Ovary (tissue), 7 donors: ENCODE measurements at regions not wholly inside any gene's neighbourhood (a gene's known extent, or its start where the extent isn't known, plus 50 kb on each side); places are given as distances from the start of the nearest gene placed in this dataset.

Experiments
- DNase-seq, 5 donors: peaks; one replicate each; pipeline ENCODE4 v3.0.0-alpha.2; 2019 to 2020
- H3K27ac ChIP-seq, 2 donors: fragments of 200-600 bp; one replicate each; pipeline versions ENCODE4 v1.5.1 to v1.8.0; 2019 to 2022
- H3K27me3 ChIP-seq: fragments of 200-600 bp; one replicate; pipeline ENCODE4 v1.8.0; 2022
- H3K36me3 ChIP-seq: fragments of 200-600 bp; sonication (generic); one replicate; pipeline ENCODE4 v1.5.1; 2019
- H3K4me1 ChIP-seq: one replicate; pipeline ENCODE4 v1.8.1; 2013; ENCODE audit warnings: mild to moderate bottlenecking, moderate library complexity; ENCODE audit not compliant: insufficient read depth
- H3K4me3 ChIP-seq: fragments of 200-600 bp; sonication (generic); one replicate; pipeline ENCODE4 v1.5.1; 2017
- H3K9me3 ChIP-seq, 2 donors: fragments of 200-600 bp in 1 of 2; sonication (generic) in 1 of 2; one replicate each; pipeline versions ENCODE4 v1.5.1 to v1.8.1; 2013 to 2019; ENCODE audit warnings: mild to moderate bottlenecking in 1 of 2, moderate library complexity in 1 of 2
- CTCF ChIP-seq, 3 donors: fragments of 450-650 bp in 2 of 3; fragments of 200-600 bp in 1 of 3; IDR thresholded peaks; one replicate each; pipeline versions ENCODE4 v1.5.1 to v1.8.0; 2016 to 2022; ENCODE audit warnings: antibody characterized with exemption in 3 of 3, mild to moderate bottlenecking in 1 of 3
- EP300 ChIP-seq: sonication (generic); formaldehyde crosslinking; IDR thresholded peaks from one replicate; pipeline ENCODE4 v1.6.1; 2017; ENCODE audit warnings: antibody characterized with exemption
- POLR2A ChIP-seq: fragments of 450-650 bp; IDR thresholded peaks from one replicate; pipeline ENCODE4 v1.6.1; 2017; ENCODE audit warnings: antibody characterized with exemption, mild to moderate bottlenecking, moderate library complexity
- WGBS, 3 donors: extraction: QIAGEN DNeasy Blood & Tissue Kit in 1 of 3; methylation state at CpG; one replicate each; pipeline versions ENCODE4 v1.1.5 to v1.1.7; 2013 to 2017; 5-methylcytosine and 5-hydroxymethylcytosine counted together
- intact Hi-C, 4 donors: fragments of 100-400 bp; cut with DNase I; formaldehyde crosslinking; loops; one replicate each; pipeline versions ENCODE4 v1.11.0 to v1.15.1; 2022 to 2023
- donor health status: DM: no; HTN: no; CAD: no; lungs with moderate emphysema.
- donor health status: DM: no; HTN: no; CAD: no.
- donor health status: Bipolar disorder and iron deficiency.
- donor health status: DM: no; HTN: no; CAD: no.
- donor health status: DM: yes; HTN: yes; CAD: no.

- H3K4me1 ChIP-seq = no peaks in the 10 kb centered on the region
- no peak for DNase-seq
- no peak overlapping the region for H3K4me3 ChIP-seq
- WGBS, 3 donors = 63 to 95% (median 71%) methylated on average over 4 of the region's 4 CpGs
- no peak overlapping the region for H3K27ac ChIP-seq
- no peaks in the 10 kb centered on the region for H3K27me3 ChIP-seq
- no peaks in the 10 kb centered on the region for H3K36me3 ChIP-seq
- no peak for TF ChIP-seq EP300
- no peak for TF ChIP-seq CTCF (IDR thresholded peaks at IDR 0.05)
- H3K9me3 ChIP-seq = no peaks in the 10 kb centered on the region
- intact Hi-C loops = no loop called here
Observed at GRCh38 chr4:171169396-171169795, 643.8 kb upstream of the GALNTL6 start.

- Histone ChIP-seq H3K27ac (no peak overlapping the region), H3K4me3 (no peak overlapping the region), H3K9me3 (no peaks in the 10 kb centered on the region), H3K27me3 (no peaks in the 10 kb centered on the region), H3K36me3 (no peaks in the 10 kb centered on the region), H3K4me1 (no peaks in the 10 kb centered on the region)
- no peak for DNase-seq
- intact Hi-C loops = no loop called here
- TF ChIP-seq POLR2A = no peak
- no peak for TF ChIP-seq EP300
- TF ChIP-seq CTCF (IDR thresholded peaks at IDR 0.05) = no peak
- 69 to 84% (median 78%) methylated on average over 3 of the region's 3 CpGs for WGBS, 3 donors
Observed at GRCh38 chr4:171162478-171162877, 650.7 kb upstream of the GALNTL6 start.

- Histone ChIP-seq H3K27me3 (no peaks in the 10 kb centered on the region), H3K4me1 (no peaks in the 10 kb centered on the region), H3K4me3 (no peak overlapping the region), H3K27ac (no peak overlapping the region), H3K9me3 (no peaks in the 10 kb centered on the region), H3K36me3 (no peaks in the 10 kb centered on the region)
- WGBS, 3 donors = 25 to 37% (median 28%) methylated on average over 7 of the region's 7 CpGs
- intact Hi-C loops = no loop called here
- DNase-seq = no peak
- TF ChIP-seq EP300 (no peak), CTCF (IDR thresholded peaks at IDR 0.05) (no peak), POLR2A (no peak)
Observed at GRCh38 chr4:171157462-171158082, 655.6 kb upstream of the GALNTL6 start.

GRCh38 chr4:171142639-171143038, 670.6 kb upstream of the GALNTL6 start:
- intact Hi-C loops = no loop called here
- no peak for DNase-seq
- Histone ChIP-seq H3K36me3 (no peaks in the 10 kb centered on the region), H3K27ac (no peak overlapping the region), H3K4me1 (no peaks in the 10 kb centered on the region), H3K9me3 (no peaks in the 10 kb centered on the region), H3K27me3 (no peaks in the 10 kb centered on the region), H3K4me3 (no peak overlapping the region)
- 1 to 11% (median 2%) methylated on average over 1 of the region's 1 CpG for WGBS, 3 donors
- TF ChIP-seq POLR2A = no peak
- no peak for TF ChIP-seq EP300
- TF ChIP-seq CTCF (IDR thresholded peaks at IDR 0.05) = no peak
